Stimulated activated CD4-positive, alpha-beta T cell treated with anti-CD3 and anti-CD28 coated beads, Interleukin-15, amount 100 ng/mL, for 24 hours (primary cell): ENCODE measurements at regions not wholly inside any gene's neighbourhood (a gene's known extent, or its start where the extent isn't known, plus 50 kb on each side); places are given as distances from the start of the nearest gene placed in this dataset.

Experiments used
- DNase-seq: peaks from one replicate; pipeline ENCODE4 v3.0.0-alpha.2; 2020

DNA sequence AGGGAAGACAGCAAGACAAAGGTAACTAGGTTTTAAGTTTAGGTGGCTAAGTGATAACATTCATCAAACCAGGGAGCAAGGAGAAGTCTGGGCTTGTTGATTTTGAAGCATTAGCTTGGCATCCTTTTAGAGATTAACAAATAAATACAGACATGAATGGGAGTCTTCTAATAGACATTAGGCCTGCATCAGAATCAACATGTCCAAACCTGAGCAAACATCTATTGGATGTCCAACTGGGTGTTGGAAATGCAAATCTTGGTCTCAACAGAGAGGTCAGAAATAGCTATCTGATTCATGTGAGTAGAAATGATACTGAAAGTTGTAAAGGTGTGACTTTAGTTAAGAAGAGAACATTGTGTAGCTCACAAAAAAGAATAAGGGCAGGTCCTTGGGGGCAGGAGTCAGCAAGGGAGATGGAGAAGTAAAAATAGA is 85.5 kb upstream of the RND3 start:
- no peak for DNase-seq

DNA sequence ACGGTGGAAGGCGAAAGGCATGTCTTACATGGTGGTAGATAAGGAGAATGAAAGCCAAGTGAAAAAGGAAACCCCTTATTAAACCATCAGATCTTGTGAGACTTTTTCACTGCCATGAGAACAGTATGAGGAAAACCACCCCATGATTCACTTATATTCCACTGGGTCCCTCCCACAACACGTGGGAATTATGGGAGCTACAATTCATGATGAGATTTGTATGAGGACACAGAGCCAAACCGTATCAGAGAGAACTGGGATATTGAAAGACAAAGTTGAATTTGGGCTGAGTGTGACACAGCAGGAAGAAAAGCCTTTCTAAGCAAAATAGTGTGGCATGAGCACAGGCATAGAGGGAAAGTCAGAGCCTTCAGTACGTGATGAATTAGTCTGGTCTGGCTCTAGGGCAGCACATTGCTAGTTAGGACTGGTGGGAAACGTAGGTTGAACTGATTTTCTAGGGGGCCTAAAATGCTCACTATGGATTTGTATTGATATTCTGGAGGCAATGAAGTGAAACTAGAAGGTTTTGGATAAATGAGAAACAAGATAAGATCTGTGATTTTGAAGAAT is 84.8 kb upstream of the RND3 start:
- no peak for DNase-seq

DNA sequence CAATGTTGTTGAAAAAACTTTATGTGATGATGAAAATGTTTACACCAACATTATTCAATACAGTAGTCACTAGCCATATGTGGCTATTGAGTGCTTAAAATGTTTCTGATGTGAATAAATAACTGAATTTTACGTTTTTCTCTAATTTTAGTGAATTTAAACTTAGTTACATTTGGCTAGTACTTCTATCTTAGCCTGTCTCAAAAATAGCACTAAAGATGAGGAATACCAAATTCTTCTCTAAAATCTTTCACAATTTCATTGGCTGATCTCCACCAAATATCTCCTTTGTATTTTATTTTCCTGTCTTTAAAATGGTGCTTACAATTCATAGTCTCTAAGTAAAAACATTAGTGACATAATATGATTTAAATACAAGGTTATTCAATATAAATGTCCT is 83.7 kb upstream of the RND3 start:
- DNase-seq: no peak

DNA sequence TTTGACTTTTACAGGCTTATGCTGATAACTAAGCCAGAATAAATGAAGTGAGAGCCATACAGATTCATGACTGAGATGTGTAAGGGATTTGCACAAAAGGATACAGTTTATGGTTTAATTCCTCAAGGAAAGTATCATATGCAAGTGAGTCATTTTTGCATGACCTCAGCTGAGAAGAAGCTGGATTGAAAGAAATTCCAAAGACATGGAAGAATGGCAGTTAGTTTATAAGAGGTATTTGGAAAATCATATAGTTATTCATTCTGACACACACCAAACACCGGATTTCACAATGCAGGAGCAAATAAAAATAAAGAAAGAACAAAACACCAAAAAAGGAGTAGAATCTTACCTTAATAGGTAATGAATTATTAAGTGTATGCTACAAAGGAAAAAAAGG is 83.2 kb upstream of the RND3 start:
- DNase-seq: no peak

DNA sequence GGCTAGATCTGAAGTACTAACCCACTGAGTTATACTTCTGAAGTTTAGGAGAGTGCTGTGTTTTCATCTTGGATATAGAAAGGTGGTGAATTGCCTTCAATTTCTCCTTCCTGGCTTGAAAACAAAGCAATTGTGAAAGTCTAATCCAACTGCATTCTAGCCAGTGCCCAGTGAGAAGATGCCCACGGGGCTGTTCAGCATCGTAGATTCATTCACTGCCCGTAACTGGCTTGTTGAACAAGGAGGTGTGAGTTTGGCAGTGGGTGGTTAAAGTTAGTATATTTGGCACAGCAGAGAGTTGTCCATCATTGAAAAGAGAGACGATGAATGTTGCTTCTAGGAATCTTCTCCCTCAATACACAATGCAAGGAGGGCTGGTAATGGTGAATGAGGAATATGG is 82.3 kb upstream of the RND3 start:
- no peak for DNase-seq

DNA sequence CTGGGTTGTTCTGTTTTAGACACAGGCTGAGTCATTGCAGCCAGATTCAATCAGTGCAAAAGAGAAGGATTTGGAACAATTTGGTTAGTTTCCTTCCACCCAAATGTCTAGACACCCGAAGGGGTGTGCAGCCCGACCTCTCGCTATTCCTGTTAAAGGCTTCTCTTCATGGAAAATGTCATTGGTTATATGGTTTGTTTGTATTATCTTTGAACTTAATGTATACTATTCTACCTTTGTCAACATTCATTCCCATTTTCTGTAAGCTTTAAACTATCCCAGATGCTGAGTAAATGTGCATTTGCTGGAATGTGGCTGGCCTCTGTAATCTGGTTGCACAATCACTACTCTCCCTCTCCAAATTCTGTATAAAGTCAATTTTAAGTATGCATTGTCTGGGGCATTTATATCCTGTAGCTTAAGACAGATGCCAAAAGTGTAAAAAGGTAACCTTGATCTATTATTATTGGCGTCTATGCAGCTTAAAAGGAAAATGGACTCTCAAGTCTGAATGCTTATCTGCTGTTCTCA is 80.4 kb upstream of the RND3 start:
- DNase-seq: no peak

DNA sequence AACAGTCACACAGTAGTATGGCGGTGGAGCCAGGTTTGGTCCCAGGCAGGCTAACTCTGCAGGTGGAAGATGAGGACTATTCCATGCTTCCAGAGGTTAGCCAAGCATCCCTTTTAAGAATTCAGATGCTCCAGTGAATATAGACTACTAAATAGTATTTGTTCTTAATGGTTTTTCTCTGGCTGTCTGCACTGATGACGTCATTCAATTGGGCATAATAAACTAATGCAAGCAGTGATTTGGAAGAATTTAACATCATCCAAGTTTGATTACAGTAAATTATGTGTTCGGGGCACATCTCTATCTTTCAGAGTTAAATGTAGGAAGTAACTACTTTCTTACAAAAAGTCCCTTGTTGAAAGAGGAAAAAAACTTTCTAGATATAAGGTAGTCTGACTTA is 78.8 kb upstream of the RND3 start:
- no peak for DNase-seq

DNA sequence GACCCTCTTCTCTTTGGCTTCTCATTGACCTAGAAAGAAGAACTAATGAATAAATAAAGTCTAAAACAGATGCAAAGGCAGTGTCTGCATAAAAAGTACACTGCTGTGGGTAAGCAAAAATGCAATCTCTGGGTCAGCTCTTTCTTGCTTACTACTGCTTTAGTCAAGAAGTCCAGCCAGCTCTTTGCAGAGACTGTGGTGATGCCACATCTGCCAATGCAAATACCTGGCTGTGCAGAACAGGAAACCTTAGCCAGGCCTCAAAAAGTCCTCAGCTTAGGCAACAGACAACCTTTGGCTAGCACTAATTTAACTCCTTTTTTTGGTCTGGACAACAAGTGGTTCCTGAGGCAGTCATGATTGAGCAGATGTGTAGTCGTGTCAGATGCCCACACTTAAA is 73.6 kb upstream of the RND3 start:
- no peak for DNase-seq

DNA sequence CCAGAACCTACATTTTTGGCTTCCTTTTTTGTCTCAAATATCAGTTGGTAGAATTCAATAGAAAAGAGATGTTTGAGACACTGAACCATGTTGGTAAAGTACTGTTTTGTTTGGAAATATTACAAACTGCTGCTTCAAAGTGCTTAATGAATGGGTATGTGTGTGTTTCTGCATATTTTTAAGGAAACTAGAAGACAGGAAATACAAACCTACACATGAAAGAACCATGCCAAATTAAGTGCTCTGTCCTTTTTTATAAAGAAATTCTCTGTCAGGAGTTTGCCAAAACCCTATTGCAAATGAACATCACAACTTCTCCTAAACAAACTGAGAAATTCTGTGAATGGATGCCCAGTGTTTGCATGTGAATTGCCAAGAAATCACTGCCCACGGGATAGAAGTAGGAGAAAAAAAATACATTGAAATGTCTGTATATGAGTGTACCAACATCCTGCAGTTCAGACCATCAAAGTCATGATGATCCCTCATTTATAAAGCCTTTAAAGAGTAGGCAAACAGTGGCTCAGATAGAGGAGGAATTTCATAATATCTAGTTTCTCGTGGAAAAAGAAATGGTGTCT is 69.6 kb upstream of the RND3 start:
- no peak for DNase-seq

DNA sequence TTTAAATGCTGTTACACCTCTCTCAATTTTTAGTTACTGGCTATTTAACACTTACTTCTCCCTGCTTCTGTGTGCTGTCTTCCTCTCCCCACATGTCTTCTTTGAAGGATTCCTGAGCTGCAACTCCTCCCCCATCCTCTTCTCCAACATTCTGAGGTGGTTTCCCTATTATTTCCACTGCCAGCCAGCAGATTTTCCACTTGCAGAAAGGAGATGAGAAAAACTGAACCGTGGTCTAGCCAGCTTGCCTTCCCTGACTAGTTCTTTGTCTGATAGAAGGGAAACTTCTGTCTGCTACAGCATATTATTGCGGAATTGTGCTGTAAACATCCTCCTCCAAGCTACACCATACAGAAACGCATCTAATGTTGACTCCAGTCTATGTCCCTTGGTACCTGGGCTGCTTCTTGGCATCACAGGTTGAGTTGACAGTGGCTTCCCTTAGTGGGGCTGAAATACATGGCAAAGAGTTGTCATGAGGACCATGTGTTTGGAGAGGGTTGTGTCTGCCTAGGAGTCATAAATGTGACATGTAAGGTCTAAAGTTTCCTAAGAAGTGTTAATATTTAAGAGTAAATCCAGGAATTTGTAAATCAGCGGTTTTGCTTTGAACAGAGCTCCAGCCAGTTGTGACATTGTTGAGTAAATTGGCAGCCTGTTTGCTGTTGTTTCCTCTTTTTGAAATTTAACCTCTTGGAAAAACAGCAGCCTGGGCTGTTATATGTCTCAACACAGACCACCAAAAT is 68.3 kb upstream of the RND3 start:
- DNase-seq: no peak

DNA sequence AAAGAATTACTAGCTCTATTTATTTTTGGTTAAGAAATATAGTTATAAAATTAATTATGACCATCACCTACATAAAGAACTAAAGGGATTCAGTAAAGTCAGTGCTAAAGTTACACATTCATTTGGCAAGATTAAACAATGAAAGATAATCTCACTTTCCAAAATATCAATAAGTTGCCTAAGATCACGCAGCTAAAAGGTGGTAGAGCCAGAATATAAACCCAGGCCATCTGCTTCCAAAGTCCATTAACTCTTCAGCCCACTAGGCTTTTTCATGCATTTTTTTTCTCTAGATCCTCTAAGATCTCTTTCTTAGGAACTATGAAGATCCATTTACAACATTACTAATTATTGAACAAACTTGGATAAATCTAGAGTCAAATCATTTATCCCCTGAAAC is 66.6 kb upstream of the RND3 start:
- no peak for DNase-seq

DNA sequence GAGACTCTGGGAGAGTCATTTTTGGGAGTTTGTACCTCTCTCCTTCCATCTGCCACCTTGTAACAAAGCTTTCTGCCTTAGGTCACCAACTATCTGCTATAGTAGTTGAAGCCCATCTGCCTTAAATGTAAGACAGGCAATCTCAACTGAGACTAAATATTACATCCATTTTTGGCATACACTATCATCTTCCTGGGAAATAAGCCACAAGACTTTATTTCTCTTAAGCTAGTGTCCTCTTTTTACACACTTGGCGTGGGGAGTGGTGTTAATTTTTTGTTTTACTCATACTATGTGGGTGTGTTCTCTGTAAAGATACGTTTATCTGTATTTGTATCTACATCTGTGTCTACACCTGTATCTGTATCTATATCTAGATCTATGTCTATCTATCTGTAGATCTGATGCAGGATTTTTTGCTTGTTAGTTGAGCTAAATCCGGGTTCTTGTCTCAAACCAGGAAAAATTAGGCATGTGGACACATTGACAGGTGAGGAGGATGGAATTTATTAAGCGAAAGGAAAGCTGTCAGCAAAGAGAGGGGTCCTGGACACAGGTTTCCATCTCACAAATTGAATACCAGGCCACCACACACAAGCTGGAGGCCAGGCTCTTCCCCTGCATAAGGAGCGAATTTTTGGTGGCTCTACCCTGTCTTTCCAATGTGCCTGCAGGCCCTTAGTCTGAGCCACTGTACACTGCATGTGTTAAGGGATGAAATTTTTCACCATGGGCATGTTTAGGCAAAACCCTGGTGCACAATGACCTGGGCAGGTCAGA is 64.8 kb upstream of the RND3 start:
- DNase-seq: no peak

DNA sequence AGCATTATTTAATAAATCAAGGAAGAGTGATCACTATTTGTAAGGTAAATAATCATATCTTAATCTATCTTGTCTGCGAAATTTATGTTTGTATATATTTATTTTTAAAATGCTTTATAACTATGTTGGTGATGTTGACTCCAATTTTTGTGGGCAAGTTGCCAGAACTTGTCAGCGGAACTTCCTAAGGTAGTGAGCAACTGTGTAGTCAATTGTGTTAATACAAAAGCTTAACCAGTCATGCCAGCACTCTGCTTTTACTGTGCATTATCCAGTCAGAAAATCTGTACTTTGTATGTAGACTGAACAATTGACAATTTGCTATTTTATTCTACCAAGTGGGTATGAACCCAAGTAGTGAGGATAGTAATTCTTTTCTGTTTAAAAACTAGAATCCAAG is 61.9 kb upstream of the RND3 start:
- no peak for DNase-seq

DNA sequence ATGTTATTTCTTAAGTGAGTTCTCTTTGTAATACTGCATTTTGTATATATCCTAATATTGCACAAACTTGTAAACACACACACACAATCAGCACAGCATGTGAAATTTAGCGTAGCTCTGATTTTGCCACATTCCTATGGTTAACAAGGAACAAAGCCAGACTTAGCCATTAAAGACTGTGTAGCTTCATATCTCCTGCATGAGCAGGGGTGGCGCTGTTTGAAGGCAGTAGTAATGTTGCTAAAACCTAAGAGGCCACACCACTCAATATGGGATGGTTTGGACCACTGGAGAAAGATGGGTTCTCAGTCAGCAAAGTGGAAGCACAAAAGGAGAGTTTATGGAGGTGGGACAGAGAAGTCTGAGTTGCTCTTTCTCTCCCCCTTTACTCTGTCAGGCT is 61.1 kb upstream of the RND3 start:
- no peak for DNase-seq

DNA sequence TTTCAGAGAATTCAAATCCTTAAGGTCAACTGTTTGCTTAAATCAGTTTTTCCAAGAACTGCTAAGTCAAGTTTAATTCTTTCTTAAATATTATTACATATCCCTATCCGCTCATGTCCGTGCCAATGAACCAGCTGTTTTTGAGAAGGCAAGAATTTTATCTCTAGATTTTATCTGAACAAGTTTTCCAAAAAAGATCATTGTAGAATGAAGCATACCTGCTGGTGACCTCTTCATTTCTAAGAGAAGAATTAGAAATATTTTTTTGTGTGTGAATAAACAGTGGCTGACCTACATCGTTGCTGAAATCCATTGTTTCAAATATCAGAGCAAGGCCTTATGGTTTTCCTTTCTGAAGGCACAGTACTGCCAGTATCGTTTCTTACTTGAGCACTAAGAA is 58.4 kb upstream of the RND3 start:
- no peak for DNase-seq

DNA sequence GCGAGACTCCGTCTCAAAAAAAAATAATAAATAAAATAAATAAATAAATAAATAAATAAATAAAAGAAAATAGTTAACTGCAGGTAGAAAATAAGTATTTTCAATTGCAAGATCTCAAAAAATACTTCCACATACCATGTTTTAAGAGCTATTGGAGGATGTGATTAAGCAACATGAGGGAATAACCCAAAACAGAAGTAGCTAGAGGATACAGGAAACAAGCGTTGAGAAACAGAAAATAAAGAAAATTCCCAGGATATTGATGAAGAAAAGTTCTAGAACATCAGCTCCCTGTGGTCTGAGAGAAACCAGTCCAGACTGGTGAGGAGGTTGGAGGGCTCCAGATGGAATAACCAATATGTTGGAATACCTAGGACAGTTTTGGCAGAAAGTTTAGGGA is 57.3 kb upstream of the RND3 start:
- no peak for DNase-seq

DNA sequence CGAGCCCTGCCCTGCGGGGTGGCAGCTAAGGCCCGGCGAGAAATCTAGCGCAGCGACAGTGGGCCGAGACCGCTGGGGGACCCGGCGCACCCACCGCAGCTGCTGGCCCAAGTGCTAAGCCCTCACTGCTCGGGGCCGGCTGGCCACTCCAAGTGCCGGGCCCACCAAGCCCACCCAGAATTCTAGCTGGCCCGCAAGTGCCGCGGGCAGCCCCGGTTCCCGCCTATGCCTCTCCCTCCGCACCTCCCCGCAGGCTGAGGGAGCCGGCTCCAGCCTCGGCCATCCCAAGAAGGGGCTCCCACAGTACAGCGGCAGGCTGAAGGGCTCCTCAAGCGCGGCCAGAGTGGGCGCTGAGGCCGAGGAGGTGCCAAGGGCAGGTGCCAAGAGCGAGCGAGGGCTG is 55.2 kb upstream of the RND3 start:
- no peak for DNase-seq

DNA sequence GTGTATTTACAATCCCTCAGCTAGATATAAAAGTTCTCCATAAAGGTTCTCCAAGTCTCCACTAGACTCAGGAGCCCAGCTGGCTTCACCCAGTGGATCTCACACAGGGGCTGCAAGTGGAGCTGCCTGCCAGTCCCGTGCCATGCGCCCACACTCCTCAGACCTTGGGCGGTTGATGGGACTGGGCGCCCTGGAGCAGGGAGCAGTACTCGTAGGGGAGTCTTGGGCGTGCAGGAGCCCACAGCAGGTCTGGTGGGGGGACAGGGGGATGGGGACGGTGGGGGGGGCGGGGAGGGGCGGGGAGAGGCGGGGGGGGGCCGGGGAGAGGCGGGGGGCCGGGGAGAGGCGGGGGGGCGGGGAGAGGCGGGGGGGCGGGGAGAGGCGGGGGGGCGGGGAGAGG is 54.7 kb upstream of the RND3 start:
- DNase-seq: no peak

DNA sequence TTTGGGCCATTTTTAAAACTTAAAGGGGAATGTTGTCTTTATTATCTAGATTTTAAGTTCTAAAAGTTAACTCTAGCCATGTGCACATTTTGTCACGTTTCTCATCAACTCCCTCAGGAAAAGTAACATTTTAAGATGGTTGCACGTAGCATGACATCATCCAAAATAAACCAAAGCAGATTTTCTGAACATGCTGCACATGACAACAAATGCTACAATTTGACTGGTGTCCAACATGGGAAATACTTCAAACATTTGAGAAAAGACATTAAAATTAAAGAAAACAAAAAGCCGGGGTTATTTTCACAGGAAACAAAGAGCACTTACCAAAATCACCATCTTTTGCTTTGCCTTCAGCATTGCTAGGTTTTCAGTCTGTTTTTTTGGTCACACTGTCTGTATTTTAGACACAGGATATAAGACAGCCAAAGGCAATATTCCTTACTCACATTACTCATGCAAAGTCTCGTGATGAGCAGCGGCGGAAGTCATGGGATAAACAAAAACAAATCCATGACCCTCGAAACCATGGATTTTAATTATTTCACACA is 51.3 kb upstream of the RND3 start:
- DNase-seq: no peak
